Memory B cell (primary cell): ENCODE measurements at regions not wholly inside any gene's neighbourhood (a gene's known extent, or its start where the extent isn't known, plus 50 kb on each side); places are given as distances from the start of the nearest gene placed in this dataset.
"Not testable (repeated sequence)": the region's sequence is repeated elsewhere in the genome, so short reads cannot be mapped to it uniquely, and the experiment has no call there.

ENCODE experiments used
- ATAC-seq: fragments of 150-1000 bp; cut with Tn5 transposase; 2 replicates; pipeline ENCODE4 v1.10.0; 2021; ENCODE audit warnings: low read depth, mild to moderate bottlenecking, moderate library complexity
- DNase-seq, 2 donors: peaks; one replicate each; pipeline ENCODE4 v3.0.0; 2022; ENCODE audit warnings: low spot score in 2 of 2
- H3K27ac Mint-ChIP-seq: one replicate; pipeline ENCODE4 v1.8.0; 2022; ENCODE audit warnings: mild to moderate bottlenecking, moderate library complexity, mixed read lengths
- H3K27me3 Mint-ChIP-seq: one replicate; pipeline ENCODE4 v1.8.0; 2022; ENCODE audit warnings: mixed read lengths
- H3K36me3 Mint-ChIP-seq: one replicate; pipeline ENCODE4 v1.8.0; 2022; ENCODE audit warnings: mild to moderate bottlenecking, mixed read lengths
- H3K4me1 Mint-ChIP-seq: one replicate; pipeline ENCODE4 v1.8.0; 2022; ENCODE audit warnings: mixed read lengths
- H3K4me3 Mint-ChIP-seq: one replicate; pipeline ENCODE4 v1.8.0; 2022; ENCODE audit warnings: mild to moderate bottlenecking, moderate library complexity, mixed read lengths
- H3K9me3 Mint-ChIP-seq: one replicate; pipeline ENCODE4 v1.8.0; 2022; ENCODE audit warnings: mixed read lengths

- no peak overlapping the region for H3K27ac Mint-ChIP-seq
- no peaks in the 10 kb centered on the region for H3K4me1 Mint-ChIP-seq
- H3K9me3 Mint-ChIP-seq, result peaks cover 12% of the 10 kb centered on the region
- H3K4me3 Mint-ChIP-seq, result no peak overlapping the region
- DNase-seq (no peak), ATAC-seq (no peak)
- no peaks in the 10 kb centered on the region for H3K36me3 Mint-ChIP-seq
- H3K27me3 Mint-ChIP-seq, result no peaks in the 10 kb centered on the region
Observed at GRCh38 chr11:98710986-98711385, 309.8 kb upstream of the CNTN5 start.

- DNase-seq (no peak), ATAC-seq (no peak)
- no peak overlapping the region for H3K27ac Mint-ChIP-seq
- H3K9me3 Mint-ChIP-seq, result peaks cover 3% of the 10 kb centered on the region
- no peaks in the 10 kb centered on the region for H3K4me1 Mint-ChIP-seq
- H3K36me3 Mint-ChIP-seq, result no peaks in the 10 kb centered on the region
- H3K4me3 Mint-ChIP-seq, result no peak overlapping the region
- no peaks in the 10 kb centered on the region for H3K27me3 Mint-ChIP-seq
Observed at GRCh38 chr11:98720951-98721350, 299.8 kb upstream of the CNTN5 start.

- H3K4me1 Mint-ChIP-seq, result no peaks in the 10 kb centered on the region
Observed at GRCh38 chr11:98725471-98725870, 295.3 kb upstream of the CNTN5 start.

GRCh38 chr11:98728421-98728820 is 292.3 kb upstream of the CNTN5 start:
- Mint-ChIP-seq H3K27me3 (no peaks in the 10 kb centered on the region), H3K4me3 (no peak overlapping the region)
- ATAC-seq, result no peak

More at GRCh38 chr11:98725471-98725870, 295.3 kb upstream of the CNTN5 start:
- peaks cover 3% of the 10 kb centered on the region for H3K9me3 Mint-ChIP-seq
- DNase-seq (no peak), ATAC-seq (no peak)
- H3K36me3 Mint-ChIP-seq, result no peaks in the 10 kb centered on the region
- H3K4me3 Mint-ChIP-seq, result no peak overlapping the region
- no peak overlapping the region for H3K27ac Mint-ChIP-seq
- H3K27me3 Mint-ChIP-seq, result no peaks in the 10 kb centered on the region

GRCh38 chr11:98729118-98729517 is 291.6 kb upstream of the CNTN5 start:
- ATAC-seq (no peak), DNase-seq (no peak)
- Mint-ChIP-seq H3K9me3 (peaks cover 2% of the 10 kb centered on the region), H3K4me1 (no peaks in the 10 kb centered on the region), H3K4me3 (no peak overlapping the region), H3K27me3 (no peaks in the 10 kb centered on the region), H3K27ac (no peak overlapping the region), H3K36me3 (no peaks in the 10 kb centered on the region)

More at GRCh38 chr11:98728421-98728820, 292.3 kb upstream of the CNTN5 start:
- Mint-ChIP-seq H3K9me3 (no peaks in the 10 kb centered on the region), H3K27ac (no peak overlapping the region), H3K36me3 (no peaks in the 10 kb centered on the region), H3K4me1 (no peaks in the 10 kb centered on the region)
- DNase-seq, result no peak

GRCh38 chr11:98732947-98733346 is 287.8 kb upstream of the CNTN5 start:
- Mint-ChIP-seq H3K27me3 (no peaks in the 10 kb centered on the region), H3K4me3 (no peak overlapping the region), H3K9me3 (peaks cover 2% of the 10 kb centered on the region), H3K36me3 (no peaks in the 10 kb centered on the region), H3K27ac (no peak overlapping the region), H3K4me1 (no peaks in the 10 kb centered on the region)
- DNase-seq (no peak), ATAC-seq (no peak)

GRCh38 chr11:98733378-98733777 is 287.4 kb upstream of the CNTN5 start:
- not testable (repeated sequence) for H3K27me3 Mint-ChIP-seq, H3K9me3 Mint-ChIP-seq, DNase-seq, H3K36me3 Mint-ChIP-seq, H3K27ac Mint-ChIP-seq, ATAC-seq, H3K4me1 Mint-ChIP-seq, H3K4me3 Mint-ChIP-seq

GRCh38 chr11:98734686-98735085 is 286.1 kb upstream of the CNTN5 start:
- H3K27ac Mint-ChIP-seq, result no peak overlapping the region
- H3K36me3 Mint-ChIP-seq, result no peaks in the 10 kb centered on the region
- no peak overlapping the region for H3K4me3 Mint-ChIP-seq
- H3K27me3 Mint-ChIP-seq, result no peaks in the 10 kb centered on the region
- H3K4me1 Mint-ChIP-seq, result no peaks in the 10 kb centered on the region
- ATAC-seq (no peak), DNase-seq (no peak)
- peaks cover 2% of the 10 kb centered on the region for H3K9me3 Mint-ChIP-seq

- Mint-ChIP-seq H3K4me3 (no peak overlapping the region), H3K27ac (no peak overlapping the region), H3K4me1 (no peaks in the 10 kb centered on the region), H3K36me3 (no peaks in the 10 kb centered on the region), H3K9me3 (peaks cover 2% of the 10 kb centered on the region), H3K27me3 (no peaks in the 10 kb centered on the region)
- no peak for DNase-seq
- no peak for ATAC-seq
Observed at GRCh38 chr11:98736833-98737232, 283.9 kb upstream of the CNTN5 start.

- H3K4me3 Mint-ChIP-seq, result no peak overlapping the region
- H3K27me3 Mint-ChIP-seq, result no peaks in the 10 kb centered on the region
- H3K36me3 Mint-ChIP-seq, result no peaks in the 10 kb centered on the region
- no peak overlapping the region for H3K27ac Mint-ChIP-seq
- ATAC-seq (no peak), DNase-seq (no peak)
- H3K4me1 Mint-ChIP-seq, result no peaks in the 10 kb centered on the region
- peaks cover 2% of the 10 kb centered on the region for H3K9me3 Mint-ChIP-seq
Observed at GRCh38 chr11:98740321-98740720, 280.4 kb upstream of the CNTN5 start.

GRCh38 chr11:98763446-98763845 is 257.3 kb upstream of the CNTN5 start:
- H3K9me3 Mint-ChIP-seq, H3K36me3 Mint-ChIP-seq, H3K27me3 Mint-ChIP-seq, H3K4me1 Mint-ChIP-seq, H3K27ac Mint-ChIP-seq, DNase-seq, ATAC-seq, H3K4me3 Mint-ChIP-seq: not testable (repeated sequence)

- Mint-ChIP-seq H3K36me3 (no peaks in the 10 kb centered on the region), H3K4me3 (no peak overlapping the region), H3K4me1 (no peaks in the 10 kb centered on the region), H3K27me3 (no peaks in the 10 kb centered on the region), H3K27ac (no peak overlapping the region), H3K9me3 (peaks cover 3% of the 10 kb centered on the region)
- no peak for DNase-seq
- ATAC-seq, result no peak
Observed at GRCh38 chr11:98766903-98767302, 253.8 kb upstream of the CNTN5 start.

GRCh38 chr11:98770046-98770445 is 250.7 kb upstream of the CNTN5 start:
- H3K9me3 Mint-ChIP-seq, H3K27me3 Mint-ChIP-seq, H3K4me3 Mint-ChIP-seq, H3K27ac Mint-ChIP-seq, DNase-seq, H3K4me1 Mint-ChIP-seq, ATAC-seq, H3K36me3 Mint-ChIP-seq: not testable (repeated sequence)

GRCh38 chr11:98771791-98772190 is 249.0 kb upstream of the CNTN5 start:
- no peaks in the 10 kb centered on the region for H3K4me1 Mint-ChIP-seq
- H3K36me3 Mint-ChIP-seq, result no peaks in the 10 kb centered on the region
- DNase-seq (no peak), ATAC-seq (no peak)
- no peak overlapping the region for H3K27ac Mint-ChIP-seq
- no peak overlapping the region for H3K4me3 Mint-ChIP-seq
- H3K27me3 Mint-ChIP-seq, result no peaks in the 10 kb centered on the region
- H3K9me3 Mint-ChIP-seq, result peaks cover 6% of the 10 kb centered on the region

GRCh38 chr11:98772893-98773292 is 247.9 kb upstream of the CNTN5 start:
- Mint-ChIP-seq H3K4me1 (no peaks in the 10 kb centered on the region), H3K9me3 (peaks cover 4% of the 10 kb centered on the region), H3K4me3 (no peak overlapping the region), H3K36me3 (no peaks in the 10 kb centered on the region), H3K27me3 (no peaks in the 10 kb centered on the region), H3K27ac (no peak overlapping the region)
- DNase-seq (no peak), ATAC-seq (no peak)
